Subcutaneous abdominal adipose tissue (tissue), 5 donors: ENCODE measurements at regions not wholly inside any gene's neighbourhood (a gene's known extent, or its start where the extent isn't known, plus 50 kb on each side); places are given as distances from the start of the nearest gene placed in this dataset.

Experiments
- H3K27ac ChIP-seq: one replicate; pipeline ENCODE4 v1.7.0; 2013; ENCODE audit warnings: low read depth, mild to moderate bottlenecking, inconsistent platforms, low read length, moderate library complexity
- H3K27me3 ChIP-seq, 5 donors: one replicate each; pipeline ENCODE4 v1.7.0; 2013; ENCODE audit warnings: low read length in 5 of 5, inconsistent platforms in 1 of 5; ENCODE audit not compliant: control insufficient read depth in 5 of 5, insufficient read depth in 4 of 5
- H3K36me3 ChIP-seq, 5 donors: one replicate each; pipeline ENCODE4 v1.7.0; 2013; ENCODE audit warnings: low read length in 5 of 5; ENCODE audit not compliant: control insufficient read depth in 5 of 5, insufficient read depth in 5 of 5
- H3K4me1 ChIP-seq, 5 donors: one replicate each; pipeline ENCODE4 v1.7.0; 2013; ENCODE audit warnings: low read length in 5 of 5, mild to moderate bottlenecking in 3 of 5, moderate library complexity in 1 of 5; ENCODE audit not compliant: control insufficient read depth in 5 of 5, insufficient read depth in 5 of 5
- H3K4me3 ChIP-seq, 5 donors: one replicate each; pipeline ENCODE4 v1.7.0; 2013; ENCODE audit warnings: low read length in 5 of 5, low read depth in 1 of 5
- H3K9ac ChIP-seq, 5 donors: one replicate each; pipeline ENCODE4 v1.7.0; 2013; ENCODE audit warnings: low read length in 5 of 5, mild to moderate bottlenecking in 4 of 5, moderate library complexity in 3 of 5
- H3K9me3 ChIP-seq, 5 donors: one replicate each; pipeline ENCODE4 v1.7.0; 2013; ENCODE audit warnings: low read length in 5 of 5; ENCODE audit not compliant: control insufficient read depth in 5 of 5
- donor health status: healthy.
- donor health status: healthy.
- donor health status: healthy.
- donor health status: healthy.
- donor health status: healthy.

- Histone ChIP-seq H3K4me3 (no peak overlapping the region), H3K27ac (no peak overlapping the region), H3K27me3 (peaks cover 0 to 3% (median 0%) of the 10 kb centered on the region in 5 donors), H3K9me3 (no peaks in the 10 kb centered on the region), H3K4me1 (no peaks in the 10 kb centered on the region), H3K9ac (no peak overlapping the region), H3K36me3 (no peaks in the 10 kb centered on the region)
Observed at GRCh38 chr9:21729648-21730047, 72.8 kb upstream of the MTAP start.

- no peak overlapping the region for H3K27ac ChIP-seq
- no peaks in the 10 kb centered on the region for H3K36me3 ChIP-seq
- H3K4me1 ChIP-seq: no peaks in the 10 kb centered on the region
- H3K4me3 ChIP-seq: no peak overlapping the region
- H3K9ac ChIP-seq: no peak overlapping the region
- H3K9me3 ChIP-seq: no peaks in the 10 kb centered on the region
- H3K27me3 ChIP-seq: peaks cover 0 to 3% (median 0%) of the 10 kb centered on the region in 5 donors
Observed at GRCh38 chr9:21730899-21731298, 71.5 kb upstream of the MTAP start.

- H3K4me1 ChIP-seq: peaks cover 0 to 22% (median 10%) of the 10 kb centered on the region in 5 donors
- no peaks in the 10 kb centered on the region for H3K27me3 ChIP-seq
- no peak overlapping the region for H3K9ac ChIP-seq
- H3K36me3 ChIP-seq: no peaks in the 10 kb centered on the region
- no peak overlapping the region for H3K4me3 ChIP-seq
- H3K9me3 ChIP-seq: no peaks in the 10 kb centered on the region
- no peak overlapping the region for H3K27ac ChIP-seq
Observed at GRCh38 chr9:21741151-21741550, 61.3 kb upstream of the MTAP start.

GRCh38 chr9:21744320-21744719 lies 58.1 kb upstream of the MTAP start:
- no peak overlapping the region for H3K4me3 ChIP-seq
- peaks cover 0 to 28% (median 10%) of the 10 kb centered on the region in 5 donors for H3K4me1 ChIP-seq
- no peak overlapping the region for H3K9ac ChIP-seq
- no peak overlapping the region for H3K27ac ChIP-seq
- no peaks in the 10 kb centered on the region for H3K36me3 ChIP-seq
- no peaks in the 10 kb centered on the region for H3K27me3 ChIP-seq
- H3K9me3 ChIP-seq: no peaks in the 10 kb centered on the region

- no peaks in the 10 kb centered on the region for H3K9me3 ChIP-seq
- peaks cover 0 to 28% (median 10%) of the 10 kb centered on the region in 5 donors for H3K4me1 ChIP-seq
- H3K36me3 ChIP-seq: no peaks in the 10 kb centered on the region
- no peaks in the 10 kb centered on the region for H3K27me3 ChIP-seq
- H3K27ac ChIP-seq: no peak overlapping the region
- H3K9ac ChIP-seq: no peak overlapping the region
- H3K4me3 ChIP-seq: no peak overlapping the region
Observed at GRCh38 chr9:21744841-21745240, 57.6 kb upstream of the MTAP start.

GRCh38 chr9:21746550-21746949 lies 55.9 kb upstream of the MTAP start:
- H3K9me3 ChIP-seq: no peaks in the 10 kb centered on the region
- H3K9ac ChIP-seq: no peak overlapping the region
- H3K27ac ChIP-seq: no peak overlapping the region
- H3K4me3 ChIP-seq: no peak overlapping the region
- H3K27me3 ChIP-seq: no peaks in the 10 kb centered on the region
- peaks cover 0 to 26% (median 8%) of the 10 kb centered on the region in 5 donors for H3K4me1 ChIP-seq
- H3K36me3 ChIP-seq: no peaks in the 10 kb centered on the region

- Histone ChIP-seq H3K9me3 (no peaks in the 10 kb centered on the region), H3K4me1 (peaks cover 0 to 20% (median 8%) of the 10 kb centered on the region in 5 donors), H3K9ac (no peak overlapping the region), H3K36me3 (no peaks in the 10 kb centered on the region), H3K4me3 (no peak overlapping the region), H3K27me3 (no peaks in the 10 kb centered on the region), H3K27ac (no peak overlapping the region)
Observed at GRCh38 chr9:21747175-21747574, 55.3 kb upstream of the MTAP start.

- H3K9ac ChIP-seq: no peak overlapping the region
- H3K4me3 ChIP-seq: no peak overlapping the region
- H3K36me3 ChIP-seq: no peaks in the 10 kb centered on the region
- H3K27me3 ChIP-seq: no peaks in the 10 kb centered on the region
- H3K9me3 ChIP-seq: no peaks in the 10 kb centered on the region
- H3K4me1 ChIP-seq: peaks cover 0 to 10% (median 3%) of the 10 kb centered on the region in 5 donors
- H3K27ac ChIP-seq: no peak overlapping the region
Observed at GRCh38 chr9:21750021-21750735, 52.3 kb upstream of the MTAP start.

- H3K27me3 ChIP-seq: no peaks in the 10 kb centered on the region
- no peak overlapping the region for H3K4me3 ChIP-seq
- H3K27ac ChIP-seq: no peak overlapping the region
- H3K4me1 ChIP-seq: peaks cover 0 to 4% (median 0%) of the 10 kb centered on the region in 5 donors
- no peaks in the 10 kb centered on the region for H3K36me3 ChIP-seq
- H3K9me3 ChIP-seq: no peaks in the 10 kb centered on the region
- no peak overlapping the region for H3K9ac ChIP-seq
Observed at GRCh38 chr9:21751998-21752397, 50.4 kb upstream of the MTAP start.
